ENCODE measurements at regions not wholly inside any gene's neighbourhood (a gene's known extent, or its start where the extent isn't known, plus 50 kb on each side); places are given as distances from the start of the nearest gene placed in this dataset.

DNA sequence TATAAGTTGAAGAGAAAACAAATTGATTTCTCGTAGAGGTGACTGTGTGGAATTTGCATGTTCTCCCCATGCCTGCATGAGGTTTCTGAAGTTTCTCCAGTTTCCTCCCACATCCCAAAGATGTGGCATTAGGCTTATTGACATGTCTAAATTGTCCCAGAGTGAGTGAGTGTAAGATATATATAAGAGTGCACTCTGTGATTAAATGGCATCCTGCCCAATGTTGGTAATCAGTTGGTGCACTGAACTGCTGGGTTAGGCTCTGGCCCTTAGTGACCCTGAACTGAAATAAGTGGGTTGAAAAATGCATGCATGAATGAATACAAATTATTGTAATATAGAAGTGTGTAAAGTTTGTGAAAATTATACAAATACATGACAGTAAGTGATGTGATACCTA lies 1106.5 kb downstream of the TECRL start (continued):
- TF ChIP-seq, protein P1, sequence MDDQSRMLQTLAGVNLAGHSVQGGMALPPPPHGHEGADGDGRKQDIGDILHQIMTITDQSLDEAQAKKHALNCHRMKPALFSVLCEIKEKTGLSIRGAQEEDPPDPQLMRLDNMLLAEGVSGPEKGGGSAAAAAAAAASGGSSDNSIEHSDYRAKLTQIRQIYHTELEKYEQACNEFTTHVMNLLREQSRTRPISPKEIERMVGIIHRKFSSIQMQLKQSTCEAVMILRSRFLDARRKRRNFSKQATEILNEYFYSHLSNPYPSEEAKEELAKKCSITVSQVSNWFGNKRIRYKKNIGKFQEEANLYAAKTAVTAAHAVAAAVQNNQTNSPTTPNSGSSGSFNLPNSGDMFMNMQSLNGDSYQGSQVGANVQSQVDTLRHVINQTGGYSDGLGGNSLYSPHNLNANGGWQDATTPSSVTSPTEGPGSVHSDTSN (IDR thresholded peaks at IDR 0.05): no peak
- TF ChIP-seq RXRA (IDR thresholded peaks at IDR 0.05; ENCODE audit: borderline replicate concordance, low read depth) (no peak), CHD2 (IDR thresholded peaks at IDR 0.05; ENCODE audit: low read length, partially characterized antibody) (no peak), TCF12 (IDR thresholded peaks at IDR 0.05) (no peak), ELF1 (IDR thresholded peaks at IDR 0.05) (no peak), JUND (IDR thresholded peaks at IDR 0.05) (no peak), FOSL2 (IDR thresholded peaks at IDR 0.05; ENCODE audit: borderline replicate concordance, low read depth) (no peak), SIN3A (IDR thresholded peaks at IDR 0.05; ENCODE audit: borderline replicate concordance, low read depth, low read length) (no peak), IRF3 (IDR thresholded peaks at IDR 0.05; ENCODE audit: low read depth, low read length) (no peak)

DNA sequence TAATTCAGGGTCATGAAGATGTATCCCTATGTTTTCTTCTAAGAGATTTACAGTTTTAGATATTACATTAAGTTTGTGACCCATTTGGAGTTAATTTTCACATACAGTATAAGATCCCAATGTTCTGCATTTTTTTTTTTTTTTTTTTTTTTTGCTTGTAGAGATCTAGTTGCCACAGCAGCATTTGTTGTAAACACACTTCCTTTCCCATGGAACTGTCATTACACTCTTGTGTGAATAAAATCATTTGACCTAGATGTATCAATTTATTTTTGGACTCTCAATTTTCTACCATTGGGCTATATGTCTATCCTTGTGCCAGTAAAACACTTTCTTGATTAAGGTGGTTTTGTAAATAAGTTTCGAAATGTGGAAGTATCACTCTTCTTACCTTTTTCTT lies 1107.2 kb downstream of the TECRL start:
- no peak overlapping the region for H3K27ac ChIP-seq (ENCODE audit: low read depth in 2 of 2, low read length in 1 of 2)
- no peak overlapping the region for H3K9ac ChIP-seq
- no peak overlapping the region for H3K4me3 ChIP-seq (ENCODE audit: low read depth in 2 of 2, low read length in 1 of 2)
- ChIA-PET POLR2A (no interaction called here), CTCF (no interaction called here)
- no peaks in the 10 kb centered on the region for H3K9me3 ChIP-seq
- H2AFZ ChIP-seq (ENCODE audit: low read depth): no peak overlapping the region
- no peaks in the 10 kb centered on the region for H3K36me3 ChIP-seq (replicated peaks in 1 of 2; ENCODE audit: control insufficient read depth in 1 of 2, insufficient read depth in 2 of 2, low read length in 1 of 2)
- TF ChIP-seq RXRA (IDR thresholded peaks at IDR 0.05; ENCODE audit: borderline replicate concordance, low read depth) (no peak), EP300 (IDR thresholded peaks at IDR 0.05; ENCODE audit: borderline replicate concordance in 1 of 2, low read depth in 1 of 2, low read length in 1 of 2) (no peak), GATA2 (CRISPR knock-in tag; IDR thresholded peaks at IDR 0.05) (no peak), RCOR1 (IDR thresholded peaks at IDR 0.05; ENCODE audit: low read length) (no peak), SMC3 (IDR thresholded peaks at IDR 0.05; ENCODE audit: low read depth, low read length) (no peak), USF2 (IDR thresholded peaks at IDR 0.05; ENCODE audit: borderline replicate concordance, low read depth, low read length) (no peak), IRF3 (IDR thresholded peaks at IDR 0.05; ENCODE audit: low read depth, low read length) (no peak), GABPA (IDR thresholded peaks at IDR 0.05; ENCODE audit: low read depth) (no peak)
- TF ChIP-seq, protein P2, sequence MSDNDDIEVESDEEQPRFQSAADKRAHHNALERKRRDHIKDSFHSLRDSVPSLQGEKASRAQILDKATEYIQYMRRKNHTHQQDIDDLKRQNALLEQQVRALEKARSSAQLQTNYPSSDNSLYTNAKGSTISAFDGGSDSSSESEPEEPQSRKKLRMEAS (IDR thresholded peaks at IDR 0.05; ENCODE audit: low read depth): no peak
- no peak for DNase-seq
- 43% methylated on average over 1 of the region's 1 CpG for WGBS (ENCODE audit: low lambda C conversion rate)
- H3K9me2 ChIP-seq: no peaks in the 10 kb centered on the region
- H3K79me2 ChIP-seq (ENCODE audit: insufficient read depth): no peaks in the 10 kb centered on the region
- no peak overlapping the region for H3K4me2 ChIP-seq
- H3F3A ChIP-seq (replicated peaks; ENCODE audit: insufficient read depth): no peaks in the 10 kb centered on the region
- H4K20me1 ChIP-seq (ENCODE audit: insufficient read depth): no peaks in the 10 kb centered on the region
- no peaks in the 10 kb centered on the region for H3K27me3 ChIP-seq (ENCODE audit: insufficient read depth)
- no peaks in the 10 kb centered on the region for H3K4me1 ChIP-seq (ENCODE audit: control insufficient read depth in 1 of 2, insufficient read depth in 2 of 2, low read depth in 1 of 2, low read length in 1 of 2)
